A549 (cell line): ENCODE measurements at regions not wholly inside any gene's neighbourhood (a gene's known extent, or its start where the extent isn't known, plus 50 kb on each side); places are given as distances from the start of the nearest gene placed in this dataset.

Experiments used
- ATAC-seq, 2 experiments: fragments of 200-7000 bp in 1 of 2; fragments of >200 bp in 1 of 2; cut with Nextera tagmentation in 1 of 2; cut with Tn5 transposase in 1 of 2; 3 replicates each; pipeline versions ENCODE4 v1.8.0 to v1.9.1; 2018 to 2020; ENCODE audit warnings: mild to moderate bottlenecking in 1 of 2, moderate library complexity in 1 of 2
- CTCF ChIA-PET: fragments of 300-600 bp; sonication (Branson Sonifier 250); formaldehyde crosslinking; extraction: SDS; loops from one replicate; lab custom pipeline; 2021; ENCODE audit warnings: antibody characterized with exemption, inconsistent platforms; lab: Yijun Ruan, JAX
- POLR2A ChIA-PET: fragments of 350-600 bp; formaldehyde crosslinking; extraction: SDS; loops from one replicate; lab custom pipeline; 2021; ENCODE audit warnings: antibody characterized with exemption, inconsistent platforms; lab: Yijun Ruan, JAX
- DNase-seq, 2 experiments: peaks; one replicate each; pipeline versions ENCODE4 v3.0.0 to v3.0.0-alpha.2; 2011 to 2016; ENCODE audit warnings: low read depth in 1 of 2, low spot score in 1 of 2
- FAIRE-seq: peaks from 2 replicates; lab custom pipeline; 2011; peaks lifted over from hg19 to GRCh38; lab: Jason Lieb, UNC
- H3K27ac ChIP-seq, 2 experiments: fragments of >200 bp; sonication (Bioruptor Twin); formaldehyde crosslinking; 3 replicates each; pipeline ENCODE4 v1.5.1; 2016 to 2017
- H3K4me1 ChIP-seq: fragments of >200 bp; sonication (Bioruptor Twin); formaldehyde crosslinking; 3 replicates; pipeline ENCODE4 v1.6.1; 2016
- H3K4me2 ChIP-seq: fragments of >200 bp; sonication (Bioruptor Twin); formaldehyde crosslinking; 3 replicates; pipeline ENCODE4 v1.6.1; 2016
- H3K4me3 ChIP-seq: fragments of >200 bp; sonication (Bioruptor Twin); formaldehyde crosslinking; 3 replicates; pipeline ENCODE4 v1.5.1; 2016
- H3K9me3 ChIP-seq: fragments of >200 bp; sonication (Bioruptor Twin); formaldehyde crosslinking; 3 replicates; pipeline ENCODE4 v1.6.1; 2016
- CBX2 ChIP-seq: fragments of 200-600 bp; sonication (generic); IDR thresholded peaks from 2 replicates; pipeline ENCODE4 v1.6.1; 2016; ENCODE audit warnings: low read depth, mild to moderate bottlenecking, borderline replicate concordance
- CHD4 ChIP-seq: fragments of 200-600 bp; sonication (generic); IDR thresholded peaks from 2 replicates; pipeline ENCODE4 v1.6.1; 2016; ENCODE audit warnings: antibody characterized with exemption, mild to moderate bottlenecking, borderline replicate concordance
- EHF ChIP-seq: fragments of 250-450 bp; sonication (Bioruptor Pico); IDR thresholded peaks from 2 replicates; pipeline ENCODE4 v1.5.0; 2020; ENCODE audit warnings: mild to moderate bottlenecking
- ESRRA ChIP-seq: fragments of 150-350 bp; IDR thresholded peaks from 2 replicates; pipeline ENCODE4 v1.6.1; 2014; ENCODE audit warnings: mild to moderate bottlenecking, low read length, borderline replicate concordance
- GATA3 ChIP-seq: IDR thresholded peaks from 2 replicates; pipeline ENCODE4 v1.6.1; 2012; ENCODE audit warnings: borderline replicate concordance
- HOXA7 ChIP-seq: fragments of 250-450 bp; sonication (Bioruptor Pico); IDR thresholded peaks from 2 replicates; pipeline ENCODE4 v1.5.0; 2020; ENCODE audit warnings: mild to moderate bottlenecking, moderate library complexity
- HOXB5 ChIP-seq: fragments of 250-450 bp; sonication (Bioruptor Pico); IDR thresholded peaks from 2 replicates; pipeline ENCODE4 v1.5.0; 2020; ENCODE audit warnings: mild to moderate bottlenecking, moderate library complexity
- MAFK ChIP-seq: fragments of 450-650 bp; IDR thresholded peaks from 2 replicates; pipeline ENCODE4 v1.6.1; 2014; ENCODE audit not compliant: partially characterized antibody
- MAZ ChIP-seq: fragments of 150-350 bp; IDR thresholded peaks from 2 replicates; pipeline ENCODE4 v1.6.1; 2014; ENCODE audit warnings: antibody characterized with exemption, low read depth, low read length, borderline replicate concordance
- MYC ChIP-seq: IDR thresholded peaks from 2 replicates; pipeline ENCODE4 v1.6.1; 2012; ENCODE audit warnings: mild to moderate bottlenecking, inconsistent platforms, low read length, improper control_type of control experiment, borderline replicate concordance
- NFE2L2 ChIP-seq: fragments of 150-350 bp; conservative IDR thresholded peaks from 2 replicates; pipeline ENCODE4 v1.6.1; 2014; ENCODE audit warnings: low read length
- RCOR1 ChIP-seq: fragments of 150-350 bp; IDR thresholded peaks from 2 replicates; pipeline ENCODE4 v1.6.1; 2014; ENCODE audit warnings: antibody characterized with exemption, low read length, low read depth
- RFX5 ChIP-seq: fragments of 450-650 bp; IDR thresholded peaks from 2 replicates; pipeline ENCODE4 v1.7.1; 2014; ENCODE audit warnings: antibody characterized with exemption, mild to moderate bottlenecking, moderate library complexity
- ZNF302 ChIP-seq: fragments of 250-450 bp; sonication (Bioruptor Pico); IDR thresholded peaks from 2 replicates; pipeline ENCODE4 v1.9.0; 2021; ENCODE audit warnings: inconsistent platforms, mild to moderate bottlenecking, moderate library complexity
- WGBS: methylation state at CpG from one replicate; pipeline ENCODE4 v1.1.6; 2017; ENCODE audit errors: missing lambda C conversion rate; 5-methylcytosine and 5-hydroxymethylcytosine counted together
- TF ChIP-seq, protein P1 (sequence below): IDR thresholded peaks from 2 replicates; pipeline ENCODE4 v1.6.1; 2012
- TF ChIP-seq, protein P2 (sequence below): fragments of 150-350 bp; IDR thresholded peaks from 2 replicates; pipeline ENCODE4 v1.6.1; 2014; ENCODE audit warnings: low read depth, mild to moderate bottlenecking, low read length

DNA sequence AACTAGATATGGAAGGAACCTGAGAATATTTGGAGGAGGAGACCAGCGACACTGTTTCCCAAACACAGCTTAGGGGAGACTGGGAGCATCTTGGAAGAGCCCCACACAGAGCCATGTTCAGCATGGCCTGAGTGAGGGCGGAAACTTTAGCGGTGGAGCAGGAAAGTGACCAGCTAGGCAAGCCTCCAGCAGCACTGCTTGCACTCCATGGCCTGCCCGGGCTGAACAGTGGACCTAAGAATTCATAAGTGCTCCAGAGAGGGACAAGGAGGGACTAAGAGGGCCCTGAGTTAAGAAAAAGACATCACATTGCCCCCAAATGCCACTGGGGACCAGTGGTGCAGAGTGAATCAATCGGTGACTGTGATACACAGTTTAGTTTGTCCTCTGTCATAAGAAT is 566.4 kb downstream of the TNS1 start:
- 71% methylated on average over 5 of the region's 5 CpGs for WGBS
- CTCF ChIA-PET = no interaction called here

DNA sequence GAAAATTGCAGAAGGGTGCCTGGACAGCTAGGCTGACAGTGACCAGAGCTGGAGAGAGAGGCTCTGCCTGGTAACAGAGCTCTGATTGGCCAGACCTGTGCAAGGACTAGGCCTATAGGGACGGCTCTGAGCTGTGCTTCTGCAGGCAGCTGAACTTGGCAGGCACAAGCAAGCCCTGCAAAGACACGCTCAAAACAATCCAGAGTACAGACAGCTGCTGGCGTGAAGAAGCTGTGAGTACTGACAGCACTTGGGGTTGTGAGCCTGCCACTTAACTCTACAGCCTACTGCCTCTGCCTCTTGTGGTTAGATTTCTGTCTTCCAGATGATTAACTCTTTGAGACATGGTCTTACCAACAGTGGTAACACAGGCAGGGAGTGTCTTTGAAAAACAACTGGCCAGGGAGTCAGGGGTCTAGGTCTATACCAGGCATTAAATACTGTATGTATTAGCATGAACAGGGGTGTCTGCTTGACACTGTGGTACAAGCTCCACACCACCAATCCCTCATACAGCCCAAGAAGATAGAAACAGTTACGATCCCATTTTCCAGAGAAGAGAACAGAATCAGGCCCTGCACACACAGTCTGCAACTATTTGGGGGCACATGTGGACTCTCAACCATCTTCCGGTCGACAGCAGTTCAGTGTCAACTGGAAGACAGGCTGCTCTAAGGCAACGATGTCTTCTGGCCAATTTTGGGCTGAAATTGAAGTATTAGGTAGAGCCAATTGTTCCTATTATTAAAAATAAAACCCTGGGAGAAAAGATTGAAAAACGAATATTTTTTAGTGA is 568.4 kb downstream of the TNS1 start:
- WGBS = 38% methylated on average over 8 of the region's 8 CpGs
- Histone ChIP-seq H3K4me2 (peak overlapping the region; percentile 61), H3K9me3 (no peaks in the 10 kb centered on the region), H3K4me1 (peaks cover 11% of the 10 kb centered on the region; the same call in 2 of the 3 replicates), H3K4me3 (no peak overlapping the region), H3K27ac (peak overlapping the region; percentile 18 to 50; a peak in 2 of 6 replicates)
- FAIRE-seq = no peak
- ATAC-seq = peak; percentile 100
- ChIA-PET POLR2A (no interaction called here), CTCF (no interaction called here)
- peak; percentile 71 to 83 for DNase-seq
- TF ChIP-seq HOXA7 (CRISPR knock-in tag) (no peak), RFX5 (peak; percentile 98)

More for the DNA sequence above, 566.4 kb downstream of the TNS1 start:
- FAIRE-seq = no peak
- Histone ChIP-seq H3K4me3 (no peak overlapping the region), H3K27ac (no peak overlapping the region)
- POLR2A ChIA-PET = no interaction called here
- TF ChIP-seq EHF (CRISPR knock-in tag) = no peak
- TF ChIP-seq MYC = no peak
- TF ChIP-seq ESRRA = no peak
- TF ChIP-seq ZNF302 = no peak
- TF ChIP-seq RCOR1 = no peak
- TF ChIP-seq MAZ = no peak
- no peak for TF ChIP-seq HOXB5 (CRISPR knock-in tag)
- TF ChIP-seq, all 56 proteins: peak for 0
- Histone ChIP-seq H3K4me1 (peaks cover 11% of the 10 kb centered on the region; the same call in 2 of the 3 replicates), H3K4me2 (no peak overlapping the region), H3K9me3 (no peaks in the 10 kb centered on the region)
- DNase-seq = no peak
- ATAC-seq = no peak

DNA sequence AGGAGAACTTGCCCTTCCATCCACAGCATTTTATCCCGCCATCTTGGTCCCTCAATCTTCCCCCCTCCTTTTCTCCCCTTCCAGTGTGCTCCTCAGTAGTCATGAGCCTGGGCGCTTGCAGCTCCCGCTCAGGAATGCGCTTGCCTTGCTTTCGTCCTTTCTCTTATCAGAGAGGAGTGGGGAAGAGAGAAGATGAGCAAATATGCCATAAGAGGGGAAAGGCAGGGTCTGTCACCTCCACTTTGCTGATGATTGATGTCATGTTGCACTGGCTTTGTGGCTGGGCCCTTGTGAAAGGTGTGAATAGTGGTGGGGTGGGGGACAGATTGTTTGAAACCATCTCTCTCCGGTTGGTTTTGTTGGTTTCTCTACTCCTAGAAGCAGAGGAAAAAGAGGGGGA is 569.3 kb downstream of the TNS1 start:
- H3K4me1 ChIP-seq = peaks cover 11% of the 10 kb centered on the region; the same call in 2 of the 3 replicates
- WGBS = 88% methylated on average over 6 of the region's 6 CpGs
- H3K4me3 ChIP-seq = no peak overlapping the region
- TF ChIP-seq GATA3 = no peak
- TF ChIP-seq CHD4 = no peak
- TF ChIP-seq, all 56 proteins: peak for 0
- FAIRE-seq (no peak), ATAC-seq (no peak), DNase-seq (no peak)
- H3K27ac ChIP-seq = peak overlapping the region in 1 of 2 experiments; percentile 29; a peak in 1 of 6 replicates
- ChIA-PET POLR2A (no interaction called here), CTCF (no interaction called here)
- no peaks in the 10 kb centered on the region for H3K9me3 ChIP-seq
- H3K4me2 ChIP-seq = no peak overlapping the region; the same call in 2 of the 3 replicates

DNA sequence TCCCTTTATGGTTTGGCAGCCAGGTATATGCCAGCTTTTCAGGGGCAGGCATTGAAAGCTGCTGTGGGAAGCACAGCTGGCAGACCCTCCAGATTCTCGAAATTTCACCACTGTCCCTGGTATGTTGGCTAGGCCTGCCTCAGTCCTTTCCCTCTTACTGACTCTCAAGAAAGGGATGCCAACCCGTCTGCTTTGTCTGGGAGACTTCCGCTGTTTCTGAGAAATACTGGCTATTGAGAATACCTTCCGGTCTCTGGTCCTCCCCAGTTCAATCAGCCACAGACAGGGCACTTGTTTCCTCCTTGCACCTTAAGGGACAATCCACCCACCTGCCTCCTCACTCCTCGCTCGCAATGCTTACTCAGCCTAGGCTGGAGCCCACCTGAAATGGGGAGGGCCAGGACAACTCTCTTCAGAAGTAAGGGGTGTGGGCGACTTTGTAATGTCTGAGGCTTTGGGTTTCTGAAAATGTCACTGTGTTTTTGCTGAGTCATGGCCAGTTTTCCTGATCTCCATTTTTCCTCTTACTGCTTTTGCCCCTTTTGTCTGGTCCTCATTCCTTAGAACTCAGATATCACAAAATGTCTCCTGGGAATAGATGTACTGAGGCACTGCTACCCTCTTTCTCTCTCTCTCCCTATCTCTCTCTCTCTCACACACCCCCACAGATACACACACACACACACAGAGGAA is 571.1 kb downstream of the TNS1 start:
- WGBS = 53% methylated on average over 7 of the region's 7 CpGs
- Histone ChIP-seq H3K9me3 (no peaks in the 10 kb centered on the region), H3K4me2 (no peak overlapping the region), H3K27ac (peak overlapping the region; percentile 63 to 73), H3K4me3 (no peak overlapping the region), H3K4me1 (peaks cover 11% of the 10 kb centered on the region; the same call in 2 of the 3 replicates)
- FAIRE-seq (no peak), ATAC-seq (no peak), DNase-seq (no peak)
- ChIA-PET POLR2A (no interaction called here), CTCF (no interaction called here)
- TF ChIP-seq NFE2L2 (peak; percentile 98), MAFK (peak; percentile 95), CBX2 (no peak)
- TF ChIP-seq, protein P1, sequence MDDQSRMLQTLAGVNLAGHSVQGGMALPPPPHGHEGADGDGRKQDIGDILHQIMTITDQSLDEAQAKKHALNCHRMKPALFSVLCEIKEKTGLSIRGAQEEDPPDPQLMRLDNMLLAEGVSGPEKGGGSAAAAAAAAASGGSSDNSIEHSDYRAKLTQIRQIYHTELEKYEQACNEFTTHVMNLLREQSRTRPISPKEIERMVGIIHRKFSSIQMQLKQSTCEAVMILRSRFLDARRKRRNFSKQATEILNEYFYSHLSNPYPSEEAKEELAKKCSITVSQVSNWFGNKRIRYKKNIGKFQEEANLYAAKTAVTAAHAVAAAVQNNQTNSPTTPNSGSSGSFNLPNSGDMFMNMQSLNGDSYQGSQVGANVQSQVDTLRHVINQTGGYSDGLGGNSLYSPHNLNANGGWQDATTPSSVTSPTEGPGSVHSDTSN = no peak
- TF ChIP-seq, protein P2, sequence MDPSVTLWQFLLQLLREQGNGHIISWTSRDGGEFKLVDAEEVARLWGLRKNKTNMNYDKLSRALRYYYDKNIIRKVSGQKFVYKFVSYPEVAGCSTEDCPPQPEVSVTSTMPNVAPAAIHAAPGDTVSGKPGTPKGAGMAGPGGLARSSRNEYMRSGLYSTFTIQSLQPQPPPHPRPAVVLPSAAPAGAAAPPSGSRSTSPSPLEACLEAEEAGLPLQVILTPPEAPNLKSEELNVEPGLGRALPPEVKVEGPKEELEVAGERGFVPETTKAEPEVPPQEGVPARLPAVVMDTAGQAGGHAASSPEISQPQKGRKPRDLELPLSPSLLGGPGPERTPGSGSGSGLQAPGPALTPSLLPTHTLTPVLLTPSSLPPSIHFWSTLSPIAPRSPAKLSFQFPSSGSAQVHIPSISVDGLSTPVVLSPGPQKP = no peak
- TF ChIP-seq, all 56 proteins: peak for 2
